PC-9 (cell line): ENCODE measurements at regions not wholly inside any gene's neighbourhood (a gene's known extent, or its start where the extent isn't known, plus 50 kb on each side); places are given as distances from the start of the nearest gene placed in this dataset.

Source experiments
- CTCF ChIP-seq: fragments of 200-600 bp; sonication (generic); conservative IDR thresholded peaks from 2 replicates; pipeline ENCODE4 v1.6.1; 2017; ENCODE audit warnings: mixed run types, antibody characterized with exemption, mild to moderate bottlenecking, moderate library complexity
- EZH2 ChIP-seq: fragments of 200-600 bp; sonication (generic); IDR thresholded peaks from 2 replicates; pipeline ENCODE4 v1.8.0; 2017; ENCODE audit warnings: antibody characterized with exemption, low read depth

- TF ChIP-seq CTCF = no peak
- no peak for TF ChIP-seq EZH2
Observed at GRCh38 chr16:56109205-56109604, 82.1 kb upstream of the GNAO1 start.
